ENCODE measurements at regions not wholly inside any gene's neighbourhood (a gene's known extent, or its start where the extent isn't known, plus 50 kb on each side); places are given as distances from the start of the nearest gene placed in this dataset.

DNA sequence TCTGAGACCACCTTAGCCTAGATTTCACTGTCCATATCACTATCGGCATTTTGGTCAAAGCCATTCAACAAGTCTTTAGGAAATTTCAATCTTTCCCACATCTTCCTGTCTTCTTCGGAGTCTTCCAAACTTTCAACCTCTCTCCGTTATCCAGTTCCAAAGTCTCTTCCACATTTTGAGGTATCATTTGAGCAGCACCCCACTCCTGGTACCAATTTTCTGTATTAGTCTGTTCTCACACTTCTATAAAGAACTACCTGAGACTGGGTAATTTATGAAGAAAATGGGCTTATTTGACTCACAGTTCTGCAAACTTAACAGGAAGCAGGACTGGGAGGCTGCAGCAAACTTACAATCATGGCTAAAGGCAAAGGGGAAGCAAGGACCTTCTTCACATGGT, 215.5 kb downstream of the CYLC2 start:
- ChIA-PET CTCF (ENCODE audit: low intra/inter-chr PET ratio, low total read pairs) (no interaction called here), POLR2A (no interaction called here)
- H3K9ac ChIP-seq (ENCODE audit: insufficient read depth, low read depth, low read length): no peak overlapping the region
- no peak for FAIRE-seq
- no peak for DNase-seq (ENCODE audit: low spot score)
- no peak overlapping the region for H3K27ac ChIP-seq (ENCODE audit: extremely low read length, insufficient read depth, low read length)
- no peak overlapping the region for H3K4me2 ChIP-seq (ENCODE audit: low read depth, low read length)
- H3K9me3 ChIP-seq (ENCODE audit: low read length): peaks cover 30% of the 10 kb centered on the region
- H3K4me1 ChIP-seq (ENCODE audit: insufficient read depth, low read length): no peaks in the 10 kb centered on the region
- WGBS (ENCODE audit: low lambda C conversion rate): 25% methylated on average over 3 of the region's 3 CpGs
- in situ Hi-C loops (cut with HindIII; ENCODE audit: extremely low pct_ligation_motif_present, low pct_unique_long_range_greater_than_20kb): no loop called here
- BruUV-seq (replicated peaks): no TSS peak
- H3K79me2 ChIP-seq (ENCODE audit: insufficient read depth, low read length): no peaks in the 10 kb centered on the region
- no peaks in the 10 kb centered on the region for H4K20me1 ChIP-seq (ENCODE audit: insufficient read depth, low read length)
- intact Hi-C loops (cut with micrococcal nuclease; ENCODE audit: unreplicated experiment): no loop called here
- no peaks in the 10 kb centered on the region for H3K27me3 ChIP-seq (ENCODE audit: control insufficient read depth in 1 of 2, insufficient read depth in 2 of 2, low read length in 2 of 2)
- ATAC-seq: no peak
- H3K36me3 ChIP-seq (replicated peaks in 1 of 2; ENCODE audit: control insufficient read depth in 1 of 2, insufficient read depth in 2 of 2, low read length in 2 of 2): no peaks in the 10 kb centered on the region
- no peak overlapping the region for H2AFZ ChIP-seq (ENCODE audit: low read length)
- H3K4me3 ChIP-seq (replicated peaks in 1 of 3; ENCODE audit: insufficient read depth in 1 of 3, low read depth in 2 of 3, low read length in 3 of 3): no peak overlapping the region
- no peak for TF ChIP-seq NR0B2 (CRISPR knock-in tag; IDR thresholded peaks at IDR 0.05)
- no peak for TF ChIP-seq ZNF619 (CRISPR knock-in tag; IDR thresholded peaks at IDR 0.05)
- TF ChIP-seq, protein P1, sequence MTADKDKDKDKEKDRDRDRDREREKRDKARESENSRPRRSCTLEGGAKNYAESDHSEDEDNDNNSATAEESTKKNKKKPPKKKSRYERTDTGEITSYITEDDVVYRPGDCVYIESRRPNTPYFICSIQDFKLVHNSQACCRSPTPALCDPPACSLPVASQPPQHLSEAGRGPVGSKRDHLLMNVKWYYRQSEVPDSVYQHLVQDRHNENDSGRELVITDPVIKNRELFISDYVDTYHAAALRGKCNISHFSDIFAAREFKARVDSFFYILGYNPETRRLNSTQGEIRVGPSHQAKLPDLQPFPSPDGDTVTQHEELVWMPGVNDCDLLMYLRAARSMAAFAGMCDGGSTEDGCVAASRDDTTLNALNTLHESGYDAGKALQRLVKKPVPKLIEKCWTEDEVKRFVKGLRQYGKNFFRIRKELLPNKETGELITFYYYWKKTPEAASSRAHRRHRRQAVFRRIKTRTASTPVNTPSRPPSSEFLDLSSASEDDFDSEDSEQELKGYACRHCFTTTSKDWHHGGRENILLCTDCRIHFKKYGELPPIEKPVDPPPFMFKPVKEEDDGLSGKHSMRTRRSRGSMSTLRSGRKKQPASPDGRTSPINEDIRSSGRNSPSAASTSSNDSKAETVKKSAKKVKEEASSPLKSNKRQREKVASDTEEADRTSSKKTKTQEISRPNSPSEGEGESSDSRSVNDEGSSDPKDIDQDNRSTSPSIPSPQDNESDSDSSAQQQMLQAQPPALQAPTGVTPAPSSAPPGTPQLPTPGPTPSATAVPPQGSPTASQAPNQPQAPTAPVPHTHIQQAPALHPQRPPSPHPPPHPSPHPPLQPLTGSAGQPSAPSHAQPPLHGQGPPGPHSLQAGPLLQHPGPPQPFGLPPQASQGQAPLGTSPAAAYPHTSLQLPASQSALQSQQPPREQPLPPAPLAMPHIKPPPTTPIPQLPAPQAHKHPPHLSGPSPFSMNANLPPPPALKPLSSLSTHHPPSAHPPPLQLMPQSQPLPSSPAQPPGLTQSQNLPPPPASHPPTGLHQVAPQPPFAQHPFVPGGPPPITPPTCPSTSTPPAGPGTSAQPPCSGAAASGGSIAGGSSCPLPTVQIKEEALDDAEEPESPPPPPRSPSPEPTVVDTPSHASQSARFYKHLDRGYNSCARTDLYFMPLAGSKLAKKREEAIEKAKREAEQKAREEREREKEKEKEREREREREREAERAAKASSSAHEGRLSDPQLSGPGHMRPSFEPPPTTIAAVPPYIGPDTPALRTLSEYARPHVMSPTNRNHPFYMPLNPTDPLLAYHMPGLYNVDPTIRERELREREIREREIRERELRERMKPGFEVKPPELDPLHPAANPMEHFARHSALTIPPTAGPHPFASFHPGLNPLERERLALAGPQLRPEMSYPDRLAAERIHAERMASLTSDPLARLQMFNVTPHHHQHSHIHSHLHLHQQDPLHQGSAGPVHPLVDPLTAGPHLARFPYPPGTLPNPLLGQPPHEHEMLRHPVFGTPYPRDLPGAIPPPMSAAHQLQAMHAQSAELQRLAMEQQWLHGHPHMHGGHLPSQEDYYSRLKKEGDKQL (CRISPR knock-in tag; IDR thresholded peaks at IDR 0.05; ENCODE audit: low read depth): no peak
- TF ChIP-seq SMC3 (IDR thresholded peaks at IDR 0.05; ENCODE audit: low read length): no peak
- TF ChIP-seq ZNF383 (CRISPR knock-in tag; IDR thresholded peaks at IDR 0.05; ENCODE audit: borderline replicate concordance): no peak
- TF ChIP-seq TGIF2 (CRISPR knock-in tag; IDR thresholded peaks at IDR 0.05): no peak
- TF ChIP-seq ESRRA (CRISPR knock-in tag; IDR thresholded peaks at IDR 0.05; ENCODE audit: low read depth): no peak
- TF ChIP-seq SALL2 (CRISPR knock-in tag; IDR thresholded peaks at IDR 0.05): no peak
- no peak for TF ChIP-seq SOX13 (IDR thresholded peaks at IDR 0.05)
- TF ChIP-seq SOX13 (CRISPR knock-in tag; conservative IDR thresholded peaks at IDR 0.05 in 1 of 2, IDR thresholded peaks at IDR 0.05 in 1 of 2): no peak
- no peak for TF ChIP-seq ZNF576 (CRISPR knock-in tag; IDR thresholded peaks at IDR 0.05)
- TF ChIP-seq, protein P2, sequence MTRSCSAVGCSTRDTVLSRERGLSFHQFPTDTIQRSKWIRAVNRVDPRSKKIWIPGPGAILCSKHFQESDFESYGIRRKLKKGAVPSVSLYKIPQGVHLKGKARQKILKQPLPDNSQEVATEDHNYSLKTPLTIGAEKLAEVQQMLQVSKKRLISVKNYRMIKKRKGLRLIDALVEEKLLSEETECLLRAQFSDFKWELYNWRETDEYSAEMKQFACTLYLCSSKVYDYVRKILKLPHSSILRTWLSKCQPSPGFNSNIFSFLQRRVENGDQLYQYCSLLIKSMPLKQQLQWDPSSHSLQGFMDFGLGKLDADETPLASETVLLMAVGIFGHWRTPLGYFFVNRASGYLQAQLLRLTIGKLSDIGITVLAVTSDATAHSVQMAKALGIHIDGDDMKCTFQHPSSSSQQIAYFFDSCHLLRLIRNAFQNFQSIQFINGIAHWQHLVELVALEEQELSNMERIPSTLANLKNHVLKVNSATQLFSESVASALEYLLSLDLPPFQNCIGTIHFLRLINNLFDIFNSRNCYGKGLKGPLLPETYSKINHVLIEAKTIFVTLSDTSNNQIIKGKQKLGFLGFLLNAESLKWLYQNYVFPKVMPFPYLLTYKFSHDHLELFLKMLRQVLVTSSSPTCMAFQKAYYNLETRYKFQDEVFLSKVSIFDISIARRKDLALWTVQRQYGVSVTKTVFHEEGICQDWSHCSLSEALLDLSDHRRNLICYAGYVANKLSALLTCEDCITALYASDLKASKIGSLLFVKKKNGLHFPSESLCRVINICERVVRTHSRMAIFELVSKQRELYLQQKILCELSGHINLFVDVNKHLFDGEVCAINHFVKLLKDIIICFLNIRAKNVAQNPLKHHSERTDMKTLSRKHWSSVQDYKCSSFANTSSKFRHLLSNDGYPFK (CRISPR knock-in tag; IDR thresholded peaks at IDR 0.05; ENCODE audit: borderline replicate concordance): no peak
- no peak for TF ChIP-seq FOXP4 (CRISPR knock-in tag; IDR thresholded peaks at IDR 0.05)
